Astrocyte (in vitro differentiated cells and primary cell): ENCODE measurements at regions not wholly inside any gene's neighbourhood (a gene's known extent, or its start where the extent isn't known, plus 50 kb on each side); places are given as distances from the start of the nearest gene placed in this dataset.

ENCODE experiments used
- CTCF ChIP-seq: IDR thresholded peaks from 2 replicates; pipeline ENCODE4 v1.5.1; 2011; ENCODE audit warnings: low read depth, mild to moderate bottlenecking, inconsistent platforms, low read length, moderate library complexity; ENCODE audit not compliant: insufficient read depth
- EZH2 ChIP-seq: IDR thresholded peaks from 2 replicates; pipeline ENCODE4 v1.6.1; 2012; ENCODE audit warnings: mild to moderate bottlenecking, low read length, inconsistent platforms; ENCODE audit not compliant: insufficient read depth

- TF ChIP-seq EZH2 (no peak), CTCF (no peak)
These were observed 268.9 kb downstream of the ETNK1 start for GRCh38 chr12:22893878-22894277.
